ENCODE measurements at regions not wholly inside any gene's neighbourhood (a gene's known extent, or its start where the extent isn't known, plus 50 kb on each side); places are given as distances from the start of the nearest gene placed in this dataset.

DNA sequence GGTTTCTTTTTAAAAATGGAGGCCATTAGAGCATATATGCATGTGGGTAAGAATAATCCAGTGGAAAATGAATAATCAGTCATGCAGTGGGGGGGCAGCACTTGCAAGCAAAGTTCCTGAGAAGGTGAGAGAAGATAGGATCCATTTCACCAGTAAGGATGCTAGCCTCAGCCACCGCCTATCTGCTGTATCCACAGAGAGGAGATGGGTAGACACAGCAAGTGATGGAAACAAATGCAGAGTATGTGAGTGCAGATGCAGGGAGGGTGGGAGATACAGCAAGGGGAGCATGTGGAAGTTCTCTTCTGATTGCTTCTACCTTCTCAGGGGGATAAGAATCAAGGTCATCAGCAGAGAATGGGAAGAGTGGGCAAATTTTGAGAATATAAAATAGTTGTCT lies 171.4 kb upstream of the PDE1C start:
- TF ChIP-seq, protein P1, sequence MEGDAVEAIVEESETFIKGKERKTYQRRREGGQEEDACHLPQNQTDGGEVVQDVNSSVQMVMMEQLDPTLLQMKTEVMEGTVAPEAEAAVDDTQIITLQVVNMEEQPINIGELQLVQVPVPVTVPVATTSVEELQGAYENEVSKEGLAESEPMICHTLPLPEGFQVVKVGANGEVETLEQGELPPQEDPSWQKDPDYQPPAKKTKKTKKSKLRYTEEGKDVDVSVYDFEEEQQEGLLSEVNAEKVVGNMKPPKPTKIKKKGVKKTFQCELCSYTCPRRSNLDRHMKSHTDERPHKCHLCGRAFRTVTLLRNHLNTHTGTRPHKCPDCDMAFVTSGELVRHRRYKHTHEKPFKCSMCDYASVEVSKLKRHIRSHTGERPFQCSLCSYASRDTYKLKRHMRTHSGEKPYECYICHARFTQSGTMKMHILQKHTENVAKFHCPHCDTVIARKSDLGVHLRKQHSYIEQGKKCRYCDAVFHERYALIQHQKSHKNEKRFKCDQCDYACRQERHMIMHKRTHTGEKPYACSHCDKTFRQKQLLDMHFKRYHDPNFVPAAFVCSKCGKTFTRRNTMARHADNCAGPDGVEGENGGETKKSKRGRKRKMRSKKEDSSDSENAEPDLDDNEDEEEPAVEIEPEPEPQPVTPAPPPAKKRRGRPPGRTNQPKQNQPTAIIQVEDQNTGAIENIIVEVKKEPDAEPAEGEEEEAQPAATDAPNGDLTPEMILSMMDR (IDR thresholded peaks at IDR 0.05; ENCODE audit: low read depth, low read length, missing input control), result no peak
- TF ChIP-seq, protein P2, sequence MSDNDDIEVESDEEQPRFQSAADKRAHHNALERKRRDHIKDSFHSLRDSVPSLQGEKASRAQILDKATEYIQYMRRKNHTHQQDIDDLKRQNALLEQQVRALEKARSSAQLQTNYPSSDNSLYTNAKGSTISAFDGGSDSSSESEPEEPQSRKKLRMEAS (IDR thresholded peaks at IDR 0.05), result no peak
- TF ChIP-seq RAD21 (IDR thresholded peaks at IDR 0.05) (no peak), GABPA (IDR thresholded peaks at IDR 0.05 in 1 of 2, conservative IDR thresholded peaks at IDR 0.05 in 1 of 2) (no peak), YY1 (IDR thresholded peaks at IDR 0.05) (no peak), HNF4A (conservative IDR thresholded peaks at IDR 0.05) (no peak), SP1 (IDR thresholded peaks at IDR 0.05) (no peak), EGR1 (IDR thresholded peaks at IDR 0.05; ENCODE audit: low read depth in 2 of 2) (no peak), TAF1 (conservative IDR thresholded peaks at IDR 0.05) (no peak), NR2F2 (IDR thresholded peaks at IDR 0.05) (no peak)
- TF ChIP-seq, protein P3, sequence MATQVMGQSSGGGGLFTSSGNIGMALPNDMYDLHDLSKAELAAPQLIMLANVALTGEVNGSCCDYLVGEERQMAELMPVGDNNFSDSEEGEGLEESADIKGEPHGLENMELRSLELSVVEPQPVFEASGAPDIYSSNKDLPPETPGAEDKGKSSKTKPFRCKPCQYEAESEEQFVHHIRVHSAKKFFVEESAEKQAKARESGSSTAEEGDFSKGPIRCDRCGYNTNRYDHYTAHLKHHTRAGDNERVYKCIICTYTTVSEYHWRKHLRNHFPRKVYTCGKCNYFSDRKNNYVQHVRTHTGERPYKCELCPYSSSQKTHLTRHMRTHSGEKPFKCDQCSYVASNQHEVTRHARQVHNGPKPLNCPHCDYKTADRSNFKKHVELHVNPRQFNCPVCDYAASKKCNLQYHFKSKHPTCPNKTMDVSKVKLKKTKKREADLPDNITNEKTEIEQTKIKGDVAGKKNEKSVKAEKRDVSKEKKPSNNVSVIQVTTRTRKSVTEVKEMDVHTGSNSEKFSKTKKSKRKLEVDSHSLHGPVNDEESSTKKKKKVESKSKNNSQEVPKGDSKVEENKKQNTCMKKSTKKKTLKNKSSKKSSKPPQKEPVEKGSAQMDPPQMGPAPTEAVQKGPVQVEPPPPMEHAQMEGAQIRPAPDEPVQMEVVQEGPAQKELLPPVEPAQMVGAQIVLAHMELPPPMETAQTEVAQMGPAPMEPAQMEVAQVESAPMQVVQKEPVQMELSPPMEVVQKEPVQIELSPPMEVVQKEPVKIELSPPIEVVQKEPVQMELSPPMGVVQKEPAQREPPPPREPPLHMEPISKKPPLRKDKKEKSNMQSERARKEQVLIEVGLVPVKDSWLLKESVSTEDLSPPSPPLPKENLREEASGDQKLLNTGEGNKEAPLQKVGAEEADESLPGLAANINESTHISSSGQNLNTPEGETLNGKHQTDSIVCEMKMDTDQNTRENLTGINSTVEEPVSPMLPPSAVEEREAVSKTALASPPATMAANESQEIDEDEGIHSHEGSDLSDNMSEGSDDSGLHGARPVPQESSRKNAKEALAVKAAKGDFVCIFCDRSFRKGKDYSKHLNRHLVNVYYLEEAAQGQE (IDR thresholded peaks at IDR 0.05), result no peak
